Right atrium auricular region (tissue), 2 donors: ENCODE measurements at regions not wholly inside any gene's neighbourhood (a gene's known extent, or its start where the extent isn't known, plus 50 kb on each side); places are given as distances from the start of the nearest gene placed in this dataset.

Experiments used
- DNase-seq: peaks from one replicate; pipeline ENCODE4 v3.0.0-alpha.2; 2019; ENCODE audit warnings: low spot score
- H3K27ac ChIP-seq, 2 donors: fragments of 200-600 bp; sonication (generic); 1 replicate in 1 of 2; 2 replicates in 1 of 2; pipeline ENCODE4 v1.5.1; 2016 to 2019
- H3K27me3 ChIP-seq, 2 donors: fragments of 200-600 bp; sonication (generic); one replicate each; pipeline versions ENCODE4 v1.5.1 to v1.6.0; 2017 to 2019
- H3K36me3 ChIP-seq: fragments of 200-600 bp; sonication (generic); one replicate; pipeline ENCODE4 v1.5.1; 2016
- H3K4me1 ChIP-seq, 2 donors: fragments of 200-600 bp; sonication (generic); one replicate each; pipeline versions ENCODE4 v1.5.1 to v1.6.0; 2017 to 2019
- H3K4me3 ChIP-seq, 2 donors: fragments of 200-600 bp; sonication (generic); 1 replicate in 1 of 2; 2 replicates in 1 of 2; pipeline ENCODE4 v1.5.1; 2017 to 2019; ENCODE audit warnings: mild to moderate bottlenecking in 1 of 2, moderate library complexity in 1 of 2
- H3K9me3 ChIP-seq, 2 donors: fragments of 200-600 bp; sonication (generic); one replicate each; pipeline ENCODE4 v1.5.1; 2019
- CTCF ChIP-seq, 2 donors: fragments of 200-600 bp; sonication (generic); IDR thresholded peaks; one replicate each; pipeline ENCODE4 v1.5.1; 2019; ENCODE audit warnings: antibody characterized with exemption in 2 of 2

GRCh38 chr14:56491299-56492285 lies 88.0 kb upstream of the TMEM260 start:
- peak; percentile 47 to 82 for TF ChIP-seq CTCF (IDR thresholded peaks at IDR 0.05)
- no peak for DNase-seq
- Histone ChIP-seq H3K27ac (no peak overlapping the region), H3K9me3 (no peaks in the 10 kb centered on the region), H3K27me3 (no peaks in the 10 kb centered on the region), H3K4me3 (no peak overlapping the region), H3K36me3 (no peaks in the 10 kb centered on the region), H3K4me1 (peaks cover 0 to 5% of the 10 kb centered on the region in 2 donors)

DNA sequence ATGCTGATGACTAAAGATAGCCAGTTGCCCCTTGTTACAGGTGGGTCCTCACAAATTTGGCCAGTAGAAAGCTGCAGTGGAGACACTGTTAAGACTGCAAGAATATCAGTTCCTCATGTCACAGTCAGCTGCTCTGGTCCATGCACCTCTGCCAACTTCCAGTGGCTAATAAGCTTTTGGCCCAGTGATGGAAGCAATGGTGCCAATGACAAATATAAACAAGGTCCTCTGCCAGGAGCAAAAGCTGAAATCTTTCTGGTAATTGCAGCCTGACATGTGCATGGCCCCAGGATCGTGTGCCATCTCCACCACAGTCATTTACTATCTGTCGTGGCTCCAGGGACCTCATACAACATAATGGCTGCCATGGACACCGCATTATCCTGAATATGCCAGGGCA lies 85.4 kb upstream of the TMEM260 start:
- Histone ChIP-seq H3K36me3 (no peaks in the 10 kb centered on the region), H3K4me3 (no peak overlapping the region), H3K4me1 (peaks cover 0 to 5% of the 10 kb centered on the region in 2 donors), H3K27me3 (no peaks in the 10 kb centered on the region), H3K9me3 (no peaks in the 10 kb centered on the region), H3K27ac (no peak overlapping the region)
- no peak for TF ChIP-seq CTCF (IDR thresholded peaks at IDR 0.05)
- no peak for DNase-seq

GRCh38 chr14:56498112-56498511 lies 81.5 kb upstream of the TMEM260 start:
- H3K4me3 ChIP-seq, result no peak overlapping the region
- H3K36me3 ChIP-seq, result no peaks in the 10 kb centered on the region
- DNase-seq, result no peak
- no peak overlapping the region for H3K27ac ChIP-seq
- no peaks in the 10 kb centered on the region for H3K9me3 ChIP-seq
- no peaks in the 10 kb centered on the region for H3K27me3 ChIP-seq
- H3K4me1 ChIP-seq, result no peaks in the 10 kb centered on the region
- TF ChIP-seq CTCF (IDR thresholded peaks at IDR 0.05), result no peak

DNA sequence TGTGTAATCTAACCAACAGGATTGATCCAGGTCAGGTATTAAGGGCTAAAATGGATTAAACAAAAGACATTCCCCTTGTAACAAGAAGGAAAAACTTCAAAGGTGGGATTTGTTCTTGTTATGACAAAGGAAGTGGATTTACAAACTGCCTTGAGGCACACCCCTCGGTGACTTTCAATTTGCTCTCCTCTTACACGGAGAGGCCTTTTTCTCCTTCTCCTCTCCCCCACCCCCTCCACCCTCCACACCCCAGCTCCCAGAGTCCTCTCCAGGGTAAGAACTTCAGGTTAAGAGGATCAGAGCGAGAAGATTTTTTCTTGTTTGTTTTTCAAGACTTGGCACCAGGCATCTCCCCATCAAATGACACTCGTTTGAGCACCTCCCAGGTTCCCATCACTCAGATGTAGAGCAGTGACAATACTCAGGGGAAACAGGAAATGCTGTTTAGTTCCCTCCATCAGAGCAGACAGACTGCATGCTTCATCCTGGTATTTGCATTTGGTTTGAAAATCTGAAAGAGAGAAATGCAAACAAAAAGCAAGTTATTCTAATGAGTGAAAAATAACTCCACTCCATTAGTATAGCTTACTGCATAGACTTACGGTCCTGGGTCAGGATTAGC lies 77.6 kb upstream of the TMEM260 start:
- Histone ChIP-seq H3K4me1 (no peaks in the 10 kb centered on the region), H3K4me3 (no peak overlapping the region), H3K27ac (no peak overlapping the region), H3K36me3 (no peaks in the 10 kb centered on the region), H3K27me3 (no peaks in the 10 kb centered on the region), H3K9me3 (no peaks in the 10 kb centered on the region)
- TF ChIP-seq CTCF (IDR thresholded peaks at IDR 0.05), result no peak
- no peak for DNase-seq

DNA sequence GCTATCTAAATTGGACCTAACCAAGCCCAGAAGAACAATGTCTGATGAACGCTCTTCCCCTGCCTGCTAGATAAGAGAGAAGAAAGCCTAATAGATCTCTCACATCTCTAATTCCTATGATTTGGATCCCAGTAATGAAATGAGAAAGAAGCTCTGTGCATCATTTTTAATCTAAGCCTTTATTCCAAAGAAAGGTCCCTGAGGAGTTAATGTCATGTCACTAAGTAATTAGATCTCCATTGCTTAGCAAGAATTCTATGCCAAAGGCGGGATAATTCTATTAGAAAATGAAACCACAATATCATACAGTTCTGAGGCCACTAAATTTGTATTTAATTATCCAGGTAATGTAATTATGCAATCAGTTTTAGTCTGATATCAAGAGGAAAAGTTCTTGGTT lies 74.2 kb upstream of the TMEM260 start:
- no peak overlapping the region for H3K27ac ChIP-seq
- DNase-seq, result no peak
- H3K9me3 ChIP-seq, result no peaks in the 10 kb centered on the region
- H3K36me3 ChIP-seq, result no peaks in the 10 kb centered on the region
- H3K4me1 ChIP-seq, result no peaks in the 10 kb centered on the region
- no peaks in the 10 kb centered on the region for H3K27me3 ChIP-seq
- no peak overlapping the region for H3K4me3 ChIP-seq
- TF ChIP-seq CTCF (IDR thresholded peaks at IDR 0.05), result no peak
